HG03135 (cell line): ENCODE measurements at regions not wholly inside any gene's neighbourhood (a gene's known extent, or its start where the extent isn't known, plus 50 kb on each side); places are given as distances from the start of the nearest gene placed in this dataset.
"Not testable (repeated sequence)": the region's sequence is repeated elsewhere in the genome, so short reads cannot be mapped to it uniquely, and the experiment has no call there.

Experiments
- ATAC-seq: cut with Tn5 transposase; IDR thresholded peaks from one replicate; pipeline ENCODE4 v1.9.1; 2021; ENCODE audit warnings: mild to moderate bottlenecking, moderate library complexity; ENCODE audit not compliant: unreplicated experiment

DNA sequence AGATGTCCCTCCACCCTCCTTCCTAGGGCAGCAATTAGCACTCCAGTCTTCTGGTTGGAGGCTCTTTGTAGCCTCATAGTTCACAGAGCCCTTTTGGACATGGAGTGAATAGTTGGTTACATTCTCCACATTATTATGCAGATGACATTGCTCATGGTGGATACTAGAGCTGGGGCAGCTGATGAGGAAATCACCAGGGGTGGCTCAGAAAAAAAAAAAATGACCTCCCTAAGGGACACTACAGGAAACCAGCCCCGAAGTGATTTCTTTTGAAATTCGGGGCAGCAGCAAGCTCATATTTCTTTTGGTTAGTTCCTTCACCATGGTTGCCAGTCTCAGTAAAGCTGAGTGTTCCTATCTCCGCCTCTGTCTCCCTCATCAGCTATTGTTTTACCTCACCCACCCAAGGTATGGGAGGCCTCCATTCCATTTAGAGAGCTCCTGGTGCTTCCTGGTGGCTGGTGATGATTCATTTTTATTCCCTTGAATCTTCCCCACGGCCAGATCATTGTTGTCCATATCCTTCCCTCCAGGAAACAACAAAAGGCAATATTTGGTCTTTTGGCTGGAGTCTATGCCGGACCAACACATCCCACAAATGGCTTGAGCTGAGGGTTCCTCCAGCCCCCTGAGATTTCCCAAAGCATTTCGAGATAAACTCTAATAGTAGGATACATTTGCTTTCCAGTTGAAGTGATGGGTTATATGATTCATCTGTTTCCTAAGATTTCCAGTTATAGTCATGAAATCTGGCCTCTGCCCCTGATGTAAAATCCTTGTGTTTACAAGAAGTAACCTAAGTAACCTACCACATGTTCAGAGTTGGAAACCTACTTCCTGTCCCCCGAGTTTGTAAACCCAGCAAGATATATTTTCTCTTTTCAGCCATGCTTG is 56.2 kb upstream of the NID2 start:
- no peak for ATAC-seq

DNA sequence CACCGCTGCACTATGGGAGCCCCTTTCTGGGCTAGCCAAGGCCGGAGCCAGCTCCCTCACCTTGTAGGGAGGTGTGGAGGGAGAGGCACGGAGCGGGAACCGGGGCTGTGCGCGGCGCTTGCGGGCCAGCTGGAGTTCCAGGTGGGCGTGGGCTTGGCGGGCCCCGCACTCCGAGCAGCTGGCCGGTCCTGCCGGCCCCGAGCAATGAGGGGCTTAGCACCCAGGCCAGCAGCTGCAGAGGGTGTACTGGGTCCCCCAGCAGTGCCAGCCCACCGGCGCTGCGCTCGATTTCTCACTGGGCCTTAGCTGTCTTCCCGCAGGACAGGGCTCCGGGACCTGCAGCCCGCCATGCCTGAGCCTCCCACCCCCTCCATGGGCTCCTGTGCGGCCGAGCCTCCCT is 53.3 kb upstream of the NID2 start:
- ATAC-seq = not testable (repeated sequence)

GRCh38 chr14:52121441-52121840 is 52.6 kb upstream of the NID2 start:
- no peak for ATAC-seq

DNA sequence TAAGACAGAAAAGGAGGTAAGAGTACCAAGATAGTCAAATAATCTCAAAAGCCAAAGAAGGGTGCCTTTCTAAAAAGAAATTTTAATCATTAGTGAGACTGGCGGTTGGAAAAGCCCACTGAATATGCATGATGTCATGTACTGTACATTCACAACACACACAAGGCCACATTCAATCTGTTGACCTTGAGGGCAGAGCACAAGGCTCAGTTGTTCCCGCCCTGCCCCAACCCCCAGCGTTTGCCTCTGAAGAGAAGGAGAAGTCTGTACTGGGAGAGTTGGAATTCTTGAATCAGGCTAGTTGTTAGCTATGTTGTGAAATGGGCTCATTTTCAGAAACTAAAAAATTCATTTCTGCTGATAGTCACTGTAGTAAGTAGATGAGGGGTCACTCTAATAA is 50.2 kb upstream of the NID2 start:
- no peak for ATAC-seq
